CD4-positive, alpha-beta T cell (primary cell): ENCODE measurements at regions not wholly inside any gene's neighbourhood (a gene's known extent, or its start where the extent isn't known, plus 50 kb on each side); places are given as distances from the start of the nearest gene placed in this dataset.

Experiments
- ATAC-seq: fragments of 200-7000 bp; cut with Tn5 transposase; one replicate; pipeline ENCODE4 v1.10.0; 2022; ENCODE audit warnings: mild to moderate bottlenecking; ENCODE audit not compliant: poor library complexity
- CTCF ChIA-PET: fragments of 350-600 bp; sonication (Branson Sonifier 250); formaldehyde crosslinking; loops from one replicate; lab custom pipeline; 2021; ENCODE audit warnings: antibody characterized with exemption, inconsistent platforms; lab: Charles Lee
- POLR2A ChIA-PET: fragments of 350-600 bp; sonication (Branson Sonifier 250); formaldehyde crosslinking; loops from one replicate; lab custom pipeline; 2021; ENCODE audit warnings: antibody characterized with exemption, inconsistent platforms; lab: Charles Lee
- DNase-seq, 14 experiments: peaks; one replicate each; pipeline ENCODE4 v3.0.0-alpha.2; 2013 to 2020; ENCODE audit warnings: mixed read lengths in 2 of 14
- H3K27ac ChIP-seq, 2 donors: one replicate each; pipeline versions ENCODE4 v1.5.1 to v1.7.0; 2013; ENCODE audit warnings: low read length in 2 of 2, low read depth in 1 of 2, mild to moderate bottlenecking in 1 of 2
- H3K27me3 ChIP-seq, 2 experiments: 1 replicate in 1 of 2; 2 replicates in 1 of 2; pipeline versions ENCODE4 v1.6.1 to v1.7.0; 2013; ENCODE audit warnings: low read length in 2 of 2, control low read depth in 1 of 2, mild to moderate bottlenecking in 1 of 2, moderate library complexity in 1 of 2; ENCODE audit not compliant: insufficient read depth in 2 of 2, control insufficient read depth in 1 of 2
- H3K36me3 ChIP-seq: one replicate; pipeline ENCODE4 v1.6.1; 2013; ENCODE audit warnings: low read length, control low read depth; ENCODE audit not compliant: insufficient read depth
- H3K4me1 ChIP-seq: one replicate; pipeline ENCODE4 v1.6.1; 2013; ENCODE audit warnings: low read length, control low read depth; ENCODE audit not compliant: insufficient read depth
- H3K4me3 ChIP-seq: one replicate; pipeline ENCODE4 v1.5.1; 2013; ENCODE audit warnings: mild to moderate bottlenecking, low read length, moderate library complexity
- H3K9me3 ChIP-seq, 2 experiments: 1 replicate in 1 of 2; 2 replicates in 1 of 2; pipeline versions ENCODE4 v1.6.1 to v1.7.0; 2013; ENCODE audit warnings: low read length in 2 of 2, mild to moderate bottlenecking in 2 of 2, control low read depth in 1 of 2, moderate library complexity in 1 of 2; ENCODE audit not compliant: control insufficient read depth in 1 of 2, insufficient read depth in 1 of 2
- H3K27ac Mint-ChIP-seq: one replicate; pipeline ENCODE4 v1.8.0; 2020; ENCODE audit warnings: mixed read lengths
- H3K27me3 Mint-ChIP-seq: one replicate; pipeline ENCODE4 v1.8.0; 2021; ENCODE audit warnings: mixed read lengths
- H3K36me3 Mint-ChIP-seq: one replicate; pipeline ENCODE4 v1.8.0; 2021; ENCODE audit warnings: low read depth, mixed read lengths
- H3K4me1 Mint-ChIP-seq: one replicate; pipeline ENCODE4 v1.8.0; 2021; ENCODE audit warnings: low read depth, mixed read lengths
- H3K4me3 Mint-ChIP-seq: one replicate; pipeline ENCODE4 v1.8.0; 2020; ENCODE audit warnings: mild to moderate bottlenecking, mixed read lengths
- H3K9me3 Mint-ChIP-seq: one replicate; pipeline ENCODE4 v1.8.0; 2020; ENCODE audit warnings: mixed read lengths
- intact Hi-C, 2 experiments: fragments of 100-400 bp; cut with DNase I in 1 of 2; cut with micrococcal nuclease in 1 of 2; formaldehyde crosslinking; loops; one replicate each; pipeline versions ENCODE4 v1.15.1 to v1.9.0; 2023 to 2025; cut with DNase I, micrococcal nuclease
- TF ChIP-seq, protein P1 (sequence below): fragments of 200-600 bp; IDR thresholded peaks from one replicate; pipeline ENCODE4 v1.8.0; 2022; ENCODE audit warnings: antibody characterized with exemption, mild to moderate bottlenecking

DNA sequence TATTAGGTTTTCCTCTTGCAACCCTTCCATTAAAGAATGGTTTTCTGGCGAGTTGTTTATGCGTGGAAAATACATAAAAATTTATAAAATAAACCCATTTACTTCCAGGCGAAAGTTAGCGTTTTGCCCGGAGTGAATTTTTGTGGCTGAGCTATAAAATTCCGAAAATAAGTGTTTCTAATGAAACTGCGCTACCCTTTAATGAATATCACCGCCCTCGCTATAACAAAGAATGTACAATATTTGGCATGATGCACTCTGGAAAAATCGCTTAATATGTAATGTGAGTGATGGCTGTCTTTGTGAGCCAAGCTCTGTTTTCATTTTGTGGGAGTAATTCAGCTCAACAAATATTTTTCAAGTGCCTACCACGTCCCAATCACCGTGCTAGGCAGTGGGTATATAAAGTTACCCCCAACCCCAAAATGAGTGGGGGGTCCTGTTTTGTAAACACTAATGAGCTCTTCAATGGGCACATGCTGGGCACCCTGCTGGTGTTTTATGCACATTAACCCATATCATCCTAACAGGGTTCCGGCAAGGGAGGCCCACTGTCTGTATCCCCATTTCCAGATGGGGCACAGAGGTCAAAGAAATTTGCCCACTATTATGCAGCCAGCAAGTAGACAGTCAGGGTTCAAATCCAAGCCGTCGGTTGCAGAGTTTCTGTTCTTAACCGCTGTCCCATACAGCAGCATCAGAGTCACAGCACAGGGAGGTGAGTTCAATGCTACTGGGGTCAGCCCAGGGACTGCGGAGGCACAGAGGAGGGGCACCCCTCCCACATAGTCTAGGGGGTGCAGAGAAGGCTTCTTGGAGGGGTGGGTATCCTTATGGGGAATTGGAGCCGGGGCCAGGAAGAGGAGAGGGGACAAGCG lies 65.7 kb upstream of the STX18 start:
- H3K27ac Mint-ChIP-seq: no peak overlapping the region
- intact Hi-C loops: no loop called here
- ATAC-seq: no peak

DNA sequence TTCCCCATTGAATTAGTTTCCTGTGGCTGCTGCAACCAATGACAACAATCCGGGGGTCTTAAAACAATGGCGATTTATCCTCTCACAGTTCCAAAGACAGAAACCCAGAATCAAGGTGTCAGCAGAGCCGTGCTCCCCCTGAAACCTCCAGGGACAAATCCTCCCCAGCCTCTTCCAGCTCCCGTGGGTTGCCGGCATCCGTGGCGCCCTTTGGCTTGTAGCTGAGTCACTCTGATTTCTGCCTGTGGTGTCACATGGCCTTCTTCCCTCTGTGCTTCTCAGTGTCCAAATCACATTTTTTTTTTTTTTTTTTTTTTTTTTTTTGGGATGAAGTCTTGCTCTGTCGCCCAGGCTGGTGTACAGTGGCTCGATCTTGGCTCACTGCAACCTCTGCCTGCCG lies 64.5 kb upstream of the STX18 start:
- intact Hi-C loops: no loop called here
- H3K9me3 Mint-ChIP-seq: no peaks in the 10 kb centered on the region
- no peak overlapping the region for H3K4me3 Mint-ChIP-seq
- Histone ChIP-seq H3K27ac (no peak overlapping the region), H3K9me3 (no peaks in the 10 kb centered on the region), H3K4me3 (no peak overlapping the region), H3K27me3 (no peaks in the 10 kb centered on the region), H3K36me3 (no peaks in the 10 kb centered on the region), H3K4me1 (no peaks in the 10 kb centered on the region)
- ATAC-seq (no peak), DNase-seq (no peak)
- TF ChIP-seq, protein P1, sequence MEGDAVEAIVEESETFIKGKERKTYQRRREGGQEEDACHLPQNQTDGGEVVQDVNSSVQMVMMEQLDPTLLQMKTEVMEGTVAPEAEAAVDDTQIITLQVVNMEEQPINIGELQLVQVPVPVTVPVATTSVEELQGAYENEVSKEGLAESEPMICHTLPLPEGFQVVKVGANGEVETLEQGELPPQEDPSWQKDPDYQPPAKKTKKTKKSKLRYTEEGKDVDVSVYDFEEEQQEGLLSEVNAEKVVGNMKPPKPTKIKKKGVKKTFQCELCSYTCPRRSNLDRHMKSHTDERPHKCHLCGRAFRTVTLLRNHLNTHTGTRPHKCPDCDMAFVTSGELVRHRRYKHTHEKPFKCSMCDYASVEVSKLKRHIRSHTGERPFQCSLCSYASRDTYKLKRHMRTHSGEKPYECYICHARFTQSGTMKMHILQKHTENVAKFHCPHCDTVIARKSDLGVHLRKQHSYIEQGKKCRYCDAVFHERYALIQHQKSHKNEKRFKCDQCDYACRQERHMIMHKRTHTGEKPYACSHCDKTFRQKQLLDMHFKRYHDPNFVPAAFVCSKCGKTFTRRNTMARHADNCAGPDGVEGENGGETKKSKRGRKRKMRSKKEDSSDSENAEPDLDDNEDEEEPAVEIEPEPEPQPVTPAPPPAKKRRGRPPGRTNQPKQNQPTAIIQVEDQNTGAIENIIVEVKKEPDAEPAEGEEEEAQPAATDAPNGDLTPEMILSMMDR: no peak
- CTCF ChIA-PET: interaction anchor here (0.7 kb wide), 1 partner anchor 819 kb away, joined by 3 read pairs; no protein-coding TSS in a partner anchor
- H3K27ac Mint-ChIP-seq: no peak overlapping the region
- H3K27me3 Mint-ChIP-seq: no peaks in the 10 kb centered on the region
- H3K36me3 Mint-ChIP-seq: peaks cover 5% of the 10 kb centered on the region
- POLR2A ChIA-PET: no interaction called here
- no peaks in the 10 kb centered on the region for H3K4me1 Mint-ChIP-seq

More for the DNA sequence above, 65.7 kb upstream of the STX18 start:
- no peaks in the 10 kb centered on the region for H3K9me3 Mint-ChIP-seq
- CTCF ChIA-PET: no interaction called here
- Histone ChIP-seq H3K27ac (no peak overlapping the region), H3K36me3 (no peaks in the 10 kb centered on the region), H3K4me1 (no peaks in the 10 kb centered on the region), H3K9me3 (no peaks in the 10 kb centered on the region), H3K4me3 (no peak overlapping the region), H3K27me3 (no peaks in the 10 kb centered on the region)
- H3K36me3 Mint-ChIP-seq: peaks cover 4% of the 10 kb centered on the region
- H3K27me3 Mint-ChIP-seq: no peaks in the 10 kb centered on the region
- DNase-seq: no peak
- no peaks in the 10 kb centered on the region for H3K4me1 Mint-ChIP-seq
- no peak overlapping the region for H3K4me3 Mint-ChIP-seq
- POLR2A ChIA-PET: no interaction called here
- TF ChIP-seq, protein P1: no peak

GRCh38 chr4:4605849-4606248 lies 64.0 kb upstream of the STX18 start:
- peaks cover 5% of the 10 kb centered on the region for H3K36me3 Mint-ChIP-seq
- H3K27ac Mint-ChIP-seq: no peak overlapping the region
- DNase-seq (no peak), ATAC-seq (no peak)
- H3K9me3 Mint-ChIP-seq: no peaks in the 10 kb centered on the region
- no peak overlapping the region for H3K4me3 Mint-ChIP-seq
- no peaks in the 10 kb centered on the region for H3K27me3 Mint-ChIP-seq
- no peaks in the 10 kb centered on the region for H3K4me1 ChIP-seq
- ChIA-PET CTCF (interaction anchor here (0.7 kb wide), 1 partner anchor 819 kb away, joined by 3 read pairs; no protein-coding TSS in a partner anchor), POLR2A (no interaction called here)
- H3K9me3 ChIP-seq: no peaks in the 10 kb centered on the region
- H3K36me3 ChIP-seq: no peaks in the 10 kb centered on the region
- no peaks in the 10 kb centered on the region for H3K27me3 ChIP-seq
- intact Hi-C loops: no loop called here
- H3K4me3 ChIP-seq: no peak overlapping the region
- TF ChIP-seq, protein P1: no peak
- H3K27ac ChIP-seq: no peak overlapping the region
- no peaks in the 10 kb centered on the region for H3K4me1 Mint-ChIP-seq
